ENCODE measurements at regions not wholly inside any gene's neighbourhood (a gene's known extent, or its start where the extent isn't known, plus 50 kb on each side); places are given as distances from the start of the nearest gene placed in this dataset.

DNA sequence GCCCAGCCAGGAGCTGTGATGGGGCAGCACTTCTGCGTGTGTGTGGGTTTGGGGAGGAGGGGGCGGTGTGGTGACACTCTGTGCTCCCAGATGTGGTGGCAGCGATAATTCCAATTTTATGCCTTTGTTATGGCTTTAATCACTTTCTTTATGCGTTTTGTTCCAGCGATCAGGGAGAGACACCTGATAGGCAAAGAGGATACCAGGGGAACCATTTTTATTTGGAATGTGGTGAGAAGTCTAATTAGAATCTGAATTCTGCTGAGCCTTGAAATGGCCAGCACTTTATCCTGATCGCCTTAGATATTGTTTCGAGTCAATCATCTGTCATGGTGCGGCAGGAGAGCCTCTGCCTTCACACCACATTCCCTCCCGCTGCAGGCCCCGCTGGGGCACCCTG lies 79.5 kb downstream of the HIF1AN start:
- 0 out of 2 replicates have a peak, but pooled peaks cover 3% of the 10 kb centered on the region for H3K27me3 ChIP-seq (replicated peaks; ENCODE audit: control insufficient read depth, insufficient read depth, low read length)
- Mint-ChIP-seq H3K4me3 (ENCODE audit: unreplicated experiment) (no peak overlapping the region), H3K27ac (ENCODE audit: unreplicated experiment) (no peak overlapping the region), H3K36me3 (ENCODE audit: insufficient read depth, unreplicated experiment) (no peaks in the 10 kb centered on the region), H3K9me3 (ENCODE audit: unreplicated experiment) (no peaks in the 10 kb centered on the region), H3K4me1 (ENCODE audit: low read depth, unreplicated experiment) (no peaks in the 10 kb centered on the region), H3K27me3 (ENCODE audit: insufficient read depth, unreplicated experiment) (peaks cover 41% of the 10 kb centered on the region)
- BruUV-seq (replicated peaks) = no TSS peak
- ChIA-PET CTCF (no interaction called here), POLR2A (no interaction called here)
- H3K9me3 ChIP-seq = no peaks in the 10 kb centered on the region
- DNase-seq = no peak
- no peaks in the 10 kb centered on the region for H3K4me1 ChIP-seq
- TF ChIP-seq, protein P1, sequence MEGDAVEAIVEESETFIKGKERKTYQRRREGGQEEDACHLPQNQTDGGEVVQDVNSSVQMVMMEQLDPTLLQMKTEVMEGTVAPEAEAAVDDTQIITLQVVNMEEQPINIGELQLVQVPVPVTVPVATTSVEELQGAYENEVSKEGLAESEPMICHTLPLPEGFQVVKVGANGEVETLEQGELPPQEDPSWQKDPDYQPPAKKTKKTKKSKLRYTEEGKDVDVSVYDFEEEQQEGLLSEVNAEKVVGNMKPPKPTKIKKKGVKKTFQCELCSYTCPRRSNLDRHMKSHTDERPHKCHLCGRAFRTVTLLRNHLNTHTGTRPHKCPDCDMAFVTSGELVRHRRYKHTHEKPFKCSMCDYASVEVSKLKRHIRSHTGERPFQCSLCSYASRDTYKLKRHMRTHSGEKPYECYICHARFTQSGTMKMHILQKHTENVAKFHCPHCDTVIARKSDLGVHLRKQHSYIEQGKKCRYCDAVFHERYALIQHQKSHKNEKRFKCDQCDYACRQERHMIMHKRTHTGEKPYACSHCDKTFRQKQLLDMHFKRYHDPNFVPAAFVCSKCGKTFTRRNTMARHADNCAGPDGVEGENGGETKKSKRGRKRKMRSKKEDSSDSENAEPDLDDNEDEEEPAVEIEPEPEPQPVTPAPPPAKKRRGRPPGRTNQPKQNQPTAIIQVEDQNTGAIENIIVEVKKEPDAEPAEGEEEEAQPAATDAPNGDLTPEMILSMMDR (IDR thresholded peaks at IDR 0.05; ENCODE audit: insufficient read depth in 1 of 2, low read depth in 1 of 2, low read length in 1 of 2, severe bottlenecking in 1 of 2, unreplicated experiment in 1 of 2) = no peak
- no peaks in the 10 kb centered on the region for H3K36me3 ChIP-seq (ENCODE audit: control insufficient read depth, insufficient read depth, low read length)
- intact Hi-C loops (cut with micrococcal nuclease; ENCODE audit: unreplicated experiment) = no loop called here
- H3K4me3 ChIP-seq (ENCODE audit: low read depth, low read length) = no peak overlapping the region

GRCh38 chr10:100615908-100616307 lies 80.2 kb downstream of the HIF1AN start:
- intact Hi-C loops (cut with micrococcal nuclease; ENCODE audit: unreplicated experiment) = no loop called here
- TF ChIP-seq, protein P1 (IDR thresholded peaks at IDR 0.05; ENCODE audit: insufficient read depth in 1 of 2, low read depth in 1 of 2, low read length in 1 of 2, severe bottlenecking in 1 of 2, unreplicated experiment in 1 of 2) = no peak
- H3K4me1 Mint-ChIP-seq (ENCODE audit: low read depth, unreplicated experiment) = no peaks in the 10 kb centered on the region
- DNase-seq = no peak
- Histone ChIP-seq H3K36me3 (ENCODE audit: control insufficient read depth, insufficient read depth, low read length) (no peaks in the 10 kb centered on the region), H3K4me3 (ENCODE audit: low read depth, low read length) (no peak overlapping the region), H3K27me3 (replicated peaks; ENCODE audit: control insufficient read depth, insufficient read depth, low read length) (0 out of 2 replicates have a peak, but pooled peaks cover 4% of the 10 kb centered on the region), H3K9me3 (no peaks in the 10 kb centered on the region), H3K4me1 (no peaks in the 10 kb centered on the region)
- POLR2A ChIA-PET = no interaction called here
- H3K9me3 Mint-ChIP-seq (ENCODE audit: unreplicated experiment) = no peaks in the 10 kb centered on the region
- no peaks in the 10 kb centered on the region for H3K36me3 Mint-ChIP-seq (ENCODE audit: insufficient read depth, unreplicated experiment)
- H3K27ac Mint-ChIP-seq (ENCODE audit: unreplicated experiment) = no peak overlapping the region
- BruUV-seq (replicated peaks) = no TSS peak
- H3K27me3 Mint-ChIP-seq (ENCODE audit: insufficient read depth, unreplicated experiment) = peaks cover 34% of the 10 kb centered on the region
- CTCF ChIA-PET = no interaction called here
- H3K4me3 Mint-ChIP-seq (ENCODE audit: unreplicated experiment) = no peak overlapping the region

GRCh38 chr10:100618091-100618615 lies 82.4 kb downstream of the HIF1AN start:
- Histone ChIP-seq H3K9me3 (no peaks in the 10 kb centered on the region), H3K36me3 (ENCODE audit: control insufficient read depth, insufficient read depth, low read length) (no peaks in the 10 kb centered on the region), H3K27me3 (replicated peaks; ENCODE audit: control insufficient read depth, insufficient read depth, low read length) (0 out of 2 replicates have a peak, but pooled peaks cover 4% of the 10 kb centered on the region), H3K4me1 (no peaks in the 10 kb centered on the region), H3K4me3 (ENCODE audit: low read depth, low read length) (no peak overlapping the region)
- Mint-ChIP-seq H3K27me3 (ENCODE audit: insufficient read depth, unreplicated experiment) (peaks cover 36% of the 10 kb centered on the region), H3K36me3 (ENCODE audit: insufficient read depth, unreplicated experiment) (no peaks in the 10 kb centered on the region), H3K9me3 (ENCODE audit: unreplicated experiment) (no peaks in the 10 kb centered on the region), H3K4me3 (ENCODE audit: unreplicated experiment) (no peak overlapping the region), H3K27ac (ENCODE audit: unreplicated experiment) (no peak overlapping the region), H3K4me1 (ENCODE audit: low read depth, unreplicated experiment) (no peaks in the 10 kb centered on the region)
- no TSS peak for BruUV-seq (replicated peaks)
- ChIA-PET CTCF (no interaction called here), POLR2A (no interaction called here)
- TF ChIP-seq, protein P1 (IDR thresholded peaks at IDR 0.05; ENCODE audit: insufficient read depth in 1 of 2, low read depth in 1 of 2, low read length in 1 of 2, severe bottlenecking in 1 of 2, unreplicated experiment in 1 of 2) = no peak
- intact Hi-C loops (cut with micrococcal nuclease; ENCODE audit: unreplicated experiment) = no loop called here
- no peak for DNase-seq

All from Caco-2 (cell line).